Esophagus squamous epithelium (tissue), 4 donors: ENCODE measurements at regions not wholly inside any gene's neighbourhood (a gene's known extent, or its start where the extent isn't known, plus 50 kb on each side); places are given as distances from the start of the nearest gene placed in this dataset.
"Not testable (repeated sequence)": the region's sequence is repeated elsewhere in the genome, so short reads cannot be mapped to it uniquely, and the experiment has no call there.

Source experiments
- CTCF ChIP-seq, 6 experiments: fragments of 450-650 bp in 4 of 6; fragments of 200-600 bp in 2 of 6; sonication (generic) in 2 of 6; IDR thresholded peaks; one replicate each; pipeline ENCODE4 v1.5.1; 2016 to 2019; ENCODE audit warnings: antibody characterized with exemption in 6 of 6, mild to moderate bottlenecking in 4 of 6, moderate library complexity in 4 of 6
- POLR2A ChIP-seq, 4 donors: fragments of 450-650 bp; IDR thresholded peaks; one replicate each; pipeline ENCODE4 v1.6.1; 2017; ENCODE audit warnings: antibody characterized with exemption in 4 of 4, mild to moderate bottlenecking in 4 of 4, moderate library complexity in 3 of 4

- TF ChIP-seq CTCF, POLR2A (IDR thresholded peaks at IDR 0.05): not testable (repeated sequence)
Observed at GRCh38 chr12:46641649-46642048, 184.1 kb downstream of the SLC38A4 start.
